ENCODE measurements at regions not wholly inside any gene's neighbourhood (a gene's known extent, or its start where the extent isn't known, plus 50 kb on each side); places are given as distances from the start of the nearest gene placed in this dataset.

DNA sequence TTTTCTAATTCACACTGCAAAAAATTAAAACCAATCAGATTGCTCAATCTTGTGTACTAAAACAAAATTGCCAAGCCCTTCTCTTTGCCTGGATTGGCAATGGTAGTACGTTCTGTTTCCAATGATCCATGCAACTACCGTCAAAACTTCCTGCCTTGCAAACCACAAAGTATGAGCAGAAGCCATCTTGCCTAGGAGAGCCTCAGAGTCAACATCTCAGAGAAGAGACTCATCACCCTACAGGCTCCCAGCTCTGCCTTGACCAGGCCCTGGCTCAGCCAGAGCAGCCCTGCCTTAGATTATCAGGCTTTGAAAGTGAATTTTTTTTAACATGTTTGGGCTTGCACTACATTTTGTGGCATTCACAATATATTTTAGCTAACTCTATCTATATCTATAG is 574.1 kb downstream of the SATB2 start:
- no peaks in the 10 kb centered on the region for H3K79me2 ChIP-seq (ENCODE audit: control insufficient read depth, insufficient read depth, low read length)
- TF ChIP-seq MYC (IDR thresholded peaks at IDR 0.05; ENCODE audit: low read depth, low read length), result no peak
- no peaks in the 10 kb centered on the region for H3K36me3 ChIP-seq (ENCODE audit: control insufficient read depth in 2 of 2, extremely low read depth in 1 of 2, insufficient read depth in 2 of 2, low read length in 2 of 2)
- H4K20me1 ChIP-seq (replicated peaks; ENCODE audit: control insufficient read depth, extremely low read depth, insufficient read depth, low read length), result no peaks in the 10 kb centered on the region
- peaks cover 2% of the 10 kb centered on the region for H3K9me3 ChIP-seq (replicated peaks; ENCODE audit: control insufficient read depth, insufficient read depth, low read length)
- CTCF ChIA-PET, result no interaction called here
- H3K27me3 ChIP-seq (ENCODE audit: control insufficient read depth in 2 of 2, insufficient read depth in 2 of 2, low read length in 2 of 2), result no peaks in the 10 kb centered on the region
- no peaks in the 10 kb centered on the region for H3K9me1 ChIP-seq (replicated peaks; ENCODE audit: control insufficient read depth, extremely low read depth, insufficient read depth, low read length)
- no peak overlapping the region for H2AFZ ChIP-seq (ENCODE audit: low read depth, low read length)
- FAIRE-seq (no peak), DNase-seq (ENCODE audit: low read depth, low spot score) (no peak)
- dilution Hi-C loops (cut with MboI; ENCODE audit: extremely low pct_ligation_motif_present, low sequenced_read_pairs) (no loop called here), intact Hi-C loops (cut with micrococcal nuclease) (no loop called here)
- H3K4me1 ChIP-seq (ENCODE audit: control insufficient read depth, extremely low read depth, insufficient read depth, low read length), result no peaks in the 10 kb centered on the region
- H3K4me3 ChIP-seq (replicated peaks in 1 of 3; ENCODE audit: insufficient read depth in 1 of 3, low read depth in 1 of 3, low read length in 3 of 3), result no peak overlapping the region
- POLR2A ChIA-PET, result no interaction called here
- BruUV-seq (replicated peaks), result no TSS peak
- no peak overlapping the region for H3K9ac ChIP-seq (replicated peaks; ENCODE audit: extremely low read depth, insufficient read depth, low read length)
- no peak overlapping the region for H3K27ac ChIP-seq (ENCODE audit: insufficient read depth, low read depth, low read length)
- no peak overlapping the region for H3K4me2 ChIP-seq (ENCODE audit: insufficient read depth, low read length)

GRCh38 chr2:198880986-198881385 is 576.8 kb downstream of the SATB2 start:
- DNase-seq (ENCODE audit: low read depth, low spot score) (no peak), FAIRE-seq (no peak)
- Histone ChIP-seq H4K20me1 (replicated peaks; ENCODE audit: control insufficient read depth, extremely low read depth, insufficient read depth, low read length) (no peaks in the 10 kb centered on the region), H3K4me3 (replicated peaks in 1 of 3; ENCODE audit: insufficient read depth in 1 of 3, low read depth in 1 of 3, low read length in 3 of 3) (no peak overlapping the region), H3K27me3 (ENCODE audit: control insufficient read depth in 2 of 2, insufficient read depth in 2 of 2, low read length in 2 of 2) (no peaks in the 10 kb centered on the region), H3K79me2 (ENCODE audit: control insufficient read depth, insufficient read depth, low read length) (no peaks in the 10 kb centered on the region), H3K4me2 (ENCODE audit: insufficient read depth, low read length) (no peak overlapping the region), H3K9me1 (replicated peaks; ENCODE audit: control insufficient read depth, extremely low read depth, insufficient read depth, low read length) (no peaks in the 10 kb centered on the region), H3K27ac (ENCODE audit: insufficient read depth, low read depth, low read length) (no peak overlapping the region), H3K4me1 (ENCODE audit: control insufficient read depth, extremely low read depth, insufficient read depth, low read length) (no peaks in the 10 kb centered on the region), H2AFZ (ENCODE audit: low read depth, low read length) (no peak overlapping the region), H3K9me3 (replicated peaks; ENCODE audit: control insufficient read depth, insufficient read depth, low read length) (peaks cover 2% of the 10 kb centered on the region), H3K9ac (replicated peaks; ENCODE audit: extremely low read depth, insufficient read depth, low read length) (no peak overlapping the region), H3K36me3 (ENCODE audit: control insufficient read depth in 2 of 2, extremely low read depth in 1 of 2, insufficient read depth in 2 of 2, low read length in 2 of 2) (no peaks in the 10 kb centered on the region)
- BruUV-seq (replicated peaks), result no TSS peak
- ChIA-PET CTCF (no interaction called here), POLR2A (no interaction called here)
- intact Hi-C loops (cut with micrococcal nuclease) (no loop called here), dilution Hi-C loops (cut with MboI; ENCODE audit: extremely low pct_ligation_motif_present, low sequenced_read_pairs) (no loop called here)
- TF ChIP-seq EZH2 (IDR thresholded peaks at IDR 0.05; ENCODE audit: borderline replicate concordance, low read depth, low read length, severe bottlenecking) (no peak), POLR2A (IDR thresholded peaks at IDR 0.05; ENCODE audit: low read depth, low read length) (no peak), POLR2AphosphoS5 (IDR thresholded peaks at IDR 0.05; ENCODE audit: insufficient read depth, low read depth, low read length) (no peak), MYC (IDR thresholded peaks at IDR 0.05; ENCODE audit: low read depth, low read length) (no peak), GATA2 (IDR thresholded peaks at IDR 0.05; ENCODE audit: insufficient read depth, insufficient read length, low read depth, low read length) (no peak)
